LNCAP (cell line): ENCODE measurements at regions not wholly inside any gene's neighbourhood (a gene's known extent, or its start where the extent isn't known, plus 50 kb on each side); places are given as distances from the start of the nearest gene placed in this dataset.

Experiments used
- CTCF ChIP-seq: fragments of 450-650 bp; IDR thresholded peaks from 2 replicates; pipeline ENCODE4 v1.5.1; 2017; ENCODE audit warnings: mild to moderate bottlenecking

- no peak for TF ChIP-seq CTCF
Measured at GRCh38 chr18:68054669-68055068, 538.1 kb upstream of the DSEL start.

- TF ChIP-seq CTCF = no peak
Measured at GRCh38 chr18:68053290-68053689, 536.8 kb upstream of the DSEL start.

- TF ChIP-seq CTCF = no peak
Measured at GRCh38 chr18:68041327-68041726, 524.8 kb upstream of the DSEL start.

GRCh38 chr18:68040198-68040597, 523.7 kb upstream of the DSEL start:
- TF ChIP-seq CTCF = no peak

GRCh38 chr18:68035774-68036522, 519.4 kb upstream of the DSEL start:
- no peak for TF ChIP-seq CTCF

- no peak for TF ChIP-seq CTCF
Measured at GRCh38 chr18:68034296-68034695, 517.8 kb upstream of the DSEL start.

GRCh38 chr18:68033466-68033865, 516.9 kb upstream of the DSEL start:
- no peak for TF ChIP-seq CTCF

GRCh38 chr18:68024716-68025115, 508.2 kb upstream of the DSEL start:
- TF ChIP-seq CTCF = no peak
